Karpas-422 (cell line): ENCODE measurements at regions not wholly inside any gene's neighbourhood (a gene's known extent, or its start where the extent isn't known, plus 50 kb on each side); places are given as distances from the start of the nearest gene placed in this dataset.

Experiments
- DNase-seq: peaks from one replicate; pipeline ENCODE4 v3.0.0-alpha.2; 2015
- H2AFZ ChIP-seq: fragments of 200-600 bp; sonication (generic); 2 replicates; pipeline ENCODE4 v1.6.1; 2014; ENCODE audit warnings: antibody characterized with exemption, low read length, mixed read lengths
- H3K27ac ChIP-seq: fragments of 200-600 bp; sonication (generic); 2 replicates; pipeline ENCODE4 v1.5.1; 2014; ENCODE audit warnings: mild to moderate bottlenecking, low read length, moderate library complexity
- H3K27me3 ChIP-seq: fragments of 200-600 bp; sonication (generic); 2 replicates; pipeline ENCODE4 v1.6.1; 2014; ENCODE audit warnings: low read length, mixed read lengths
- H3K36me3 ChIP-seq: fragments of 200-600 bp; sonication (generic); 2 replicates; pipeline ENCODE4 v1.6.1; 2014; ENCODE audit warnings: low read length, mixed read lengths; ENCODE audit not compliant: insufficient read depth
- H3K4me1 ChIP-seq: fragments of 200-600 bp; sonication (generic); 2 replicates; pipeline ENCODE4 v1.6.1; 2014; ENCODE audit warnings: mild to moderate bottlenecking, low read length, mixed read lengths
- H3K4me2 ChIP-seq: fragments of 200-600 bp; sonication (generic); 2 replicates; pipeline ENCODE4 v1.6.1; 2014; ENCODE audit warnings: low read length, low read depth, mild to moderate bottlenecking; ENCODE audit not compliant: poor library complexity, severe bottlenecking
- H3K4me3 ChIP-seq: fragments of 200-600 bp; sonication (generic); 2 replicates; pipeline ENCODE4 v1.5.1; 2014; ENCODE audit warnings: mild to moderate bottlenecking, antibody characterized with exemption, low read length, mixed read lengths
- H3K79me2 ChIP-seq: fragments of 200-600 bp; sonication (generic); 2 replicates; pipeline ENCODE4 v1.6.1; 2014; ENCODE audit warnings: mild to moderate bottlenecking, low read length, mixed read lengths
- H3K9ac ChIP-seq: fragments of 200-600 bp; sonication (generic); 2 replicates; pipeline ENCODE4 v1.6.0; 2014; ENCODE audit warnings: low read length
- H3K9me2 ChIP-seq: fragments of 200-600 bp; sonication (generic), shearing (Covaris generic); replicated peaks from 2 replicates; pipeline ENCODE4 v1.6.0; 2014; ENCODE audit warnings: mild to moderate bottlenecking, low read length, moderate library complexity; ENCODE audit not compliant: insufficient read depth
- H3K9me3 ChIP-seq: fragments of 300-700, 200-600 bp; sonication (generic); 2 replicates; pipeline ENCODE4 v1.6.1; 2014; ENCODE audit warnings: low read length, mixed read lengths
- H4K20me1 ChIP-seq: fragments of 200-600 bp; sonication (generic); 2 replicates; pipeline ENCODE4 v1.6.1; 2014; ENCODE audit warnings: mild to moderate bottlenecking, antibody characterized with exemption, low read length, low read depth; ENCODE audit not compliant: insufficient read depth

DNA sequence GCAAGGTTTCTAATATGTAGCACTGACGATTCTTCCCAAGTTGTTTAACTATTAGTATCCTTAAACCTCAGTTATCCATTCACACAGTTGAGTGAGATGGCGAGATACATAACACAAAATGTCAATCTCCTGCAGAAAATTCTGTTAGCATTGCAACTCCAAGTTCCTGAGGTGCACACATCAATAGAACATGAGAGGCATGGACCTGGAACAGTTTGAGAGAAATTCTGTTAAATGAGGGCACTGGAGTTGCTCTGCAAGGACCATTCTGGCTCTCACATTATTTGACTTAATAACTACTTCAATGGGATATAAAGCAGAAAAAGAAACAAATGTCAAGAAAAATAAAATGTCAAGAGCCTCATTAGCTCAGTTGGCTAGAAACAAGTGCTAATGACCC lies 301.2 kb upstream of the DIAPH2 start:
- no peak for DNase-seq
- no peaks in the 10 kb centered on the region for H3K9me2 ChIP-seq
- H3K79me2 ChIP-seq, result no peaks in the 10 kb centered on the region
- no peaks in the 10 kb centered on the region for H4K20me1 ChIP-seq
- no peak overlapping the region for H3K4me3 ChIP-seq
- no peak overlapping the region for H3K4me2 ChIP-seq
- H3K36me3 ChIP-seq, result no peaks in the 10 kb centered on the region
- no peaks in the 10 kb centered on the region for H3K4me1 ChIP-seq
- H3K9ac ChIP-seq, result no peak overlapping the region
- H3K9me3 ChIP-seq, result peaks cover 8% of the 10 kb centered on the region; the same call in 1 of the 2 replicates
- no peak overlapping the region for H3K27ac ChIP-seq
- H3K27me3 ChIP-seq, result no peaks in the 10 kb centered on the region
- H2AFZ ChIP-seq, result no peak overlapping the region

GRCh38 chrX:96386325-96386724 lies 298.3 kb upstream of the DIAPH2 start:
- H3K9me3 ChIP-seq, result peaks cover 11% of the 10 kb centered on the region
- H3K9me2 ChIP-seq, result no peaks in the 10 kb centered on the region
- no peak for DNase-seq
- no peak overlapping the region for H3K9ac ChIP-seq
- H3K79me2 ChIP-seq, result no peaks in the 10 kb centered on the region
- no peak overlapping the region for H3K4me2 ChIP-seq
- no peaks in the 10 kb centered on the region for H3K27me3 ChIP-seq
- H4K20me1 ChIP-seq, result no peaks in the 10 kb centered on the region
- no peaks in the 10 kb centered on the region for H3K36me3 ChIP-seq
- H3K4me3 ChIP-seq, result no peak overlapping the region
- H3K27ac ChIP-seq, result no peak overlapping the region
- no peak overlapping the region for H2AFZ ChIP-seq
- H3K4me1 ChIP-seq, result no peaks in the 10 kb centered on the region

DNA sequence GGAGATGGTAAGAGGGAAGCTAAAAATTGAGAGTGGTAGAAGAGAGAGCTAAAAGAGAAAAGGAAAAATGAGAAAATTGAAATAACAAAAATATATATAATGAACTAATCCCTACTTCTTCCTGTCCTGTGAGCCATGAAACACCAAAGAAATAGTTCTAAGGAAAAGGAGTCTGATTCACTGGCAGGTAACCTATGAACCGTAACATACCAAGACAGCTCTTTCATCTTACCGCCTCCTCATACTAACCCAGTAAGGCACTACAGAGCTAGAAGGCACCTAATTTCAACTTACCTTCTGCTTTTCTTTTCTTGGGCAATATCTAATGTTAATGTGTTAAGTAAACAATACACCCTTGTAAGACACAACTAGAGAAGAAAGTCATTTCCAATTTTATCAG lies 297.7 kb upstream of the DIAPH2 start:
- no peak overlapping the region for H2AFZ ChIP-seq
- DNase-seq, result no peak
- H3K36me3 ChIP-seq, result no peaks in the 10 kb centered on the region
- H3K27me3 ChIP-seq, result no peaks in the 10 kb centered on the region
- no peak overlapping the region for H3K9ac ChIP-seq
- H3K4me2 ChIP-seq, result no peak overlapping the region
- peaks cover 7% of the 10 kb centered on the region for H3K9me3 ChIP-seq
- no peak overlapping the region for H3K4me3 ChIP-seq
- no peaks in the 10 kb centered on the region for H3K9me2 ChIP-seq
- no peaks in the 10 kb centered on the region for H3K4me1 ChIP-seq
- H3K27ac ChIP-seq, result no peak overlapping the region
- no peaks in the 10 kb centered on the region for H4K20me1 ChIP-seq
- no peaks in the 10 kb centered on the region for H3K79me2 ChIP-seq

GRCh38 chrX:96387801-96388200 lies 296.8 kb upstream of the DIAPH2 start:
- Histone ChIP-seq H3K4me3 (no peak overlapping the region), H3K27ac (no peak overlapping the region), H2AFZ (no peak overlapping the region), H3K36me3 (no peaks in the 10 kb centered on the region), H3K9me3 (peaks cover 7% of the 10 kb centered on the region), H3K79me2 (no peaks in the 10 kb centered on the region), H4K20me1 (no peaks in the 10 kb centered on the region), H3K9me2 (no peaks in the 10 kb centered on the region), H3K9ac (no peak overlapping the region), H3K4me1 (no peaks in the 10 kb centered on the region), H3K27me3 (no peaks in the 10 kb centered on the region), H3K4me2 (no peak overlapping the region)
- no peak for DNase-seq

DNA sequence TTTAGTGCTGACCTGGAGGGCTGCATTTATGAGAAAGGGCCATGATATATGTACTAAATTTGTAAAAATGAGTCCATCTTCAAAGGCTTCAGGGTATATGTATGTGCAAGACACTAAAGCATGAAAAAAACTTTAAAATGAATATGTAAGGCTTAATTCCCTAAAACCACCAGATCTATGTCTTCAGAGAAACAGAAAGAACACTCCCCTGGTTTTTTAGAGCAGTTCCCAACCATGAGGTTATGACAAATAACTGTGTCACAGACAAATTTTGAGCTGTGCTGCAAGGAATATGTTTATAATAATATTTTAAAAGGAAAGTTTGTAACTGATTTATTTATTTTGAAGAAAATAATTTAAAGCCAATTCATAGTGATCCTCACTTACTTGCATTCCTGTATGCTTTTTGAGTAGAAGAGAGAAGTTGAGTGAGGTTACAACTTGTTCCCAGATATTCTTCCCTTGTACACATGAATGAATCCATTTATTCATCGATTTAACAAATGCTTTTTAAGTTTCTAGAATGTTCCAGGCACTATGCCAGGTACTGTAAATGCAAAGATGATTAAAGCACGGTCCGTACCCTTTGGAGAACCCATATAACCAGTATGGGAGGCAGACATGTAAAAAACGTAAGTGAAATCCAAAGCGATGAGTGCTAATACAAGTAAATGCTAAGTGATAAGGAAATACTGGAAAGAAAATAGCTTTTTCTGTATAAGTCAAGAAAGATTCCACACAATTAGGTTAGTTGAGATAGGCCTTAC lies 295.2 kb upstream of the DIAPH2 start:
- Histone ChIP-seq H3K9me3 (peaks cover 7% of the 10 kb centered on the region), H2AFZ (no peak overlapping the region), H3K4me1 (no peaks in the 10 kb centered on the region), H3K36me3 (no peaks in the 10 kb centered on the region), H3K4me2 (no peak overlapping the region), H4K20me1 (no peaks in the 10 kb centered on the region), H3K9ac (no peak overlapping the region), H3K27me3 (no peaks in the 10 kb centered on the region), H3K9me2 (no peaks in the 10 kb centered on the region), H3K4me3 (no peak overlapping the region), H3K79me2 (no peaks in the 10 kb centered on the region), H3K27ac (no peak overlapping the region)
- DNase-seq, result no peak

- no peaks in the 10 kb centered on the region for H3K4me1 ChIP-seq
- H3K4me2 ChIP-seq, result no peak overlapping the region
- no peaks in the 10 kb centered on the region for H4K20me1 ChIP-seq
- H3K36me3 ChIP-seq, result no peaks in the 10 kb centered on the region
- no peak for DNase-seq
- H3K4me3 ChIP-seq, result no peak overlapping the region
- H3K27me3 ChIP-seq, result no peaks in the 10 kb centered on the region
- H3K9ac ChIP-seq, result no peak overlapping the region
- no peak overlapping the region for H2AFZ ChIP-seq
- no peaks in the 10 kb centered on the region for H3K79me2 ChIP-seq
- peaks cover 3% of the 10 kb centered on the region for H3K9me3 ChIP-seq
- no peak overlapping the region for H3K27ac ChIP-seq
- H3K9me2 ChIP-seq, result no peaks in the 10 kb centered on the region
Measured at GRCh38 chrX:96394598-96394997, 290.0 kb upstream of the DIAPH2 start.

DNA sequence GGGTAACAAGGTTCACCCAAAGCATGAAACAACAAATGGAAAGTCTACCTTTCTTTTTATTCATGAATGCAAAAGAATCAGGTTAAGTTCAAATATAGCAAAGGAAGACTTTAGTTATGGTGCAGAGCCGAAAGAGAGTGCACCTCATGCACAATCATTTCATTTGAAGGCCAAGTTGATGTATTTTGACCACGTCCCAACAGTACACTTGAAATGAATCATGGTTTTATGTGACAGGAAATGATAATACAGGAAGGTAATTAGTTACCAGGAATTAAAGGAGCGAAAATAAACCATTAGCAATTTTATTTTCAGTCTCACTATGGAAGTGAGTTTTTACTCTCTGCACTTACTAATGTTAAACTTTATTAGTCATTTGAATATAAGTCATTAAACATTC lies 281.2 kb upstream of the DIAPH2 start:
- Histone ChIP-seq H3K27me3 (no peaks in the 10 kb centered on the region), H3K9me3 (no peaks in the 10 kb centered on the region; the same call in none of the 2 replicates), H3K4me1 (no peaks in the 10 kb centered on the region), H3K9ac (no peak overlapping the region), H2AFZ (no peak overlapping the region), H3K9me2 (no peaks in the 10 kb centered on the region), H3K4me2 (no peak overlapping the region), H3K79me2 (no peaks in the 10 kb centered on the region), H3K27ac (no peak overlapping the region), H4K20me1 (no peaks in the 10 kb centered on the region), H3K36me3 (no peaks in the 10 kb centered on the region), H3K4me3 (no peak overlapping the region)
- DNase-seq, result no peak

DNA sequence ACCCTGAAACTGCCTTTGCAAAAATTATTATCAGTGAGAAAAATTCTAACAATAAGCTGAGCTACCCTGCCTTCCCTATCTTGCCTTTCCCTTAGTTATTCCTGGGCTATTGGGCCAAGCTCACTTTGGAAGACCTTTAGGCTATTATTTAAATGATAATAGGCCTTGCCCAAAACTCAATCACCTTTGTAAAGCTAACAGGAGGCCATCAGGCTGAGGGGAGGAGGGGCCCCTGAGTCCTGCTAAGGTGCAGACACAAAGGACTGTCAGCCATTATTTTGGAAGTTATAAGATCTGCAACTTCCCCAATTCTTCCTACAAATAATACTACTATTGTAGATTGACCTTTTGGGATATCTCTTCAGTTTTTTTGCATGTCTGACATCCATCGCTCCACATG lies 278.8 kb upstream of the DIAPH2 start:
- Histone ChIP-seq H3K36me3 (no peaks in the 10 kb centered on the region), H3K27me3 (no peaks in the 10 kb centered on the region), H3K4me3 (no peak overlapping the region), H4K20me1 (no peaks in the 10 kb centered on the region), H3K9me3 (no peaks in the 10 kb centered on the region; the same call in 1 of the 2 replicates), H2AFZ (no peak overlapping the region), H3K27ac (no peak overlapping the region), H3K9ac (no peak overlapping the region), H3K79me2 (no peaks in the 10 kb centered on the region), H3K4me1 (no peaks in the 10 kb centered on the region), H3K9me2 (no peaks in the 10 kb centered on the region; the same call in 1 of the 2 replicates), H3K4me2 (no peak overlapping the region)
- no peak for DNase-seq
